NCI-H526 treated with DMSO at 0.1 percent for 48 hours (cell line): ENCODE measurements at regions not wholly inside any gene's neighbourhood (a gene's known extent, or its start where the extent isn't known, plus 50 kb on each side); places are given as distances from the start of the nearest gene placed in this dataset.

Source experiments
- DNase-seq: peaks from one replicate; lab custom pipeline; 2025; lab: John Stamatoyannopoulos, UW

DNA sequence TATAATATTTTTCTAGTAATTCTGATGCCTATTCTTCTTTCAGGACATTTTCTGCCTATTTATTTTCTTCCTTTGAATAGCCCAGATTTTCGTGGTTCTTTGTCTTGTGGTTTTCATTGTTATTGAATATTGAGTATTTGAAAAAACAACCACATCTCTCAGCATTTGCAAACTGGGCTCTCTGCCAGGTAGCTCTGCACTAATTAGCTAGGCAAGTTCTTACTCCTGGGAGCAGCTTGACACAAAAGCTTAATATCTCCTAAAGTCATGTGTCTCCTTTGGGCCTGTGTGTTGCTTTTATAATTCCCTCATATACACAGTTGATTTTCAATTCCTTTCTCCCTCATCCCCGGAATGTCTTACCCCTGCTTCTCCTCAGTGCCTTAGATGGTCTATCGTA lies 413.5 kb upstream of the GRIA3 start:
- no peak for DNase-seq

- no peak for DNase-seq
Observed at GRCh38 chrX:122771933-122772332, 412.1 kb upstream of the GRIA3 start.

GRCh38 chrX:122777766-122778165 lies 406.3 kb upstream of the GRIA3 start:
- no peak for DNase-seq

DNA sequence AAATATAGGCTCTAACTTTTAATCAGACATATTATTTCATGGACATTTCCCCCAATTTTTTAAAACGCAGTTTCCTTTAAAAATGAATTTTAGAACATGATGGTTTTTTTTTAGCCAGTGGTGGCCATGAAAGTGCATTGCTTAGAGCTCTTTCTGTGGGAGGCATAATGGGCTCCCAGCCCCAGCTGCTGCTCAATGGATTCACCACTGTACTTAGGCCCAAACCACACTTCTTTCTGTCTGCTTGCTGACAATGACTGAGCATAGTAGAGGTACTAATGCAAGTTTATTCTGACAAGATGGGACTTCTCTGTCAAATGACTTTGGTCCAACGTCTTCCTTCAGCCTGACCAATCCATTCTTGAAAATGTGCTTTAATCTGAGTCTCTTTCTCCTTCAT lies 400.2 kb upstream of the GRIA3 start:
- no peak for DNase-seq

DNA sequence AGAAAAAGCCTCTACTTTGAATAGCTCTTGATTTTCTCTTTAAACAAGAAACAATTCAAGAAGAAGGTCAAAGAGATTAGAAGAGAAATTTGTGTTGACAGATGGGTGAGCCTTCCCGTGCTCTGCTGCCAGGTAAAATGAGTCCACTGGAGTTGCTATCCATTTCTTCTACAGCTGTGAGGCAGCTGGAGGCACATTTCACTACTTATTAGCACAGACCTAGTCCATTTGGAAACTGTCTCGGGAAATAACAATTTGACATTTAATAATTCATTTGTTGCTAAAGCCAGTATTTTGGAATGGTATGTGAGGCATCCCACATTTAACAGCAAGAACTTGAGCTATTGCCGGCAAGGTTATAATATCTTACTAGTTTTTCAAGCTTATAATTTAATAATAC lies 396.8 kb upstream of the GRIA3 start:
- no peak for DNase-seq

DNA sequence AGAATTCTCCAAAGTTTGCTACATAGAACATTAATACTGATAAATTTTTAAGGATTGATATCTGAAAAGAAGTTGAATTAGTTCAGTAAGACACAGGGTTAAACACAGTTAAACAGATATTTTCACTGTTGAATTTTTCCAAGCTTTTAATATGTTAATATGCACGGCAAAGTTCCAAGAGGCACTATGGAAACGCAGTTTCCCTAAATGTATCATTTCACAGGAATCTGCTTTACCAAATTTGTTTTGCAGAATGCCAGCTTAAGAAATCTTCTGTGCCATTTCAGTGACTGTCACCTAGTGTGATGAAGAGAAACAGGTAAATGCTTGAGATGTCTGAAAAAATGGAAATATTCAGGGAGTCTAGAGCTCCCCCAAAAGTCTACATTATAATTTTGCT lies 395.9 kb upstream of the GRIA3 start:
- DNase-seq = no peak

DNA sequence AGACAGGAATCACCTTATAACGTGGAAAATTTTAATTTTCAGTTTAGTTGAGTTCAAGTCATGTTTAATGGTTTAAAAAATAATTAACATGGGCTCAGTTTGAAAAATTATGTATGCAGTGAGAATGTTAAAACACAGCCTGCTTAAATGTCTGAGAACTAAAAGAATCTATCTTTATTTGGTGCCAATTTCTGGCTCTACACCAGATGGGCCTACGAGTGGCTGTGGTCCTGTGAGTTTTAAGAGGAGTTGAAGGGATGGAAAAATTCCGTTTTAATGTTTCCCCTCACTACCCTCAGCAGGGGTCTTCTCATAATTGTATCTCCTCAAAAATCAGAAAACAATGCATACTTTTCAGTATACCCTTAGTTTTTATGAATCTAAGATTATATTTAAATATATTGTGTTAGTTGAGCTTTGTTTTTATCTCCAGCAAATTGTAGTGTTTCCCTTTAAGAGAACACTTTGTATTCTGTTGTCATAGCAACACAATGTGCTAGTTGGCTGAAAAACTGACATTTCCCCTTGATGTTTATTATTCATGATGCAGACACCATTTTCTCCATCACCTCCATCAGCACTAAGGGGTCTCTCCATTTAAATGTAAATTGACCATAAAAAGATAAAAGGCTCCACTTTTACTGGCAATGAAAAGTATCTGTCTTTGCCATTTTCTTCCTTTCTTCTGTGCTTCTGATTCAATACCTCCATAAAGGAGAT lies 393.5 kb upstream of the GRIA3 start:
- no peak for DNase-seq

DNA sequence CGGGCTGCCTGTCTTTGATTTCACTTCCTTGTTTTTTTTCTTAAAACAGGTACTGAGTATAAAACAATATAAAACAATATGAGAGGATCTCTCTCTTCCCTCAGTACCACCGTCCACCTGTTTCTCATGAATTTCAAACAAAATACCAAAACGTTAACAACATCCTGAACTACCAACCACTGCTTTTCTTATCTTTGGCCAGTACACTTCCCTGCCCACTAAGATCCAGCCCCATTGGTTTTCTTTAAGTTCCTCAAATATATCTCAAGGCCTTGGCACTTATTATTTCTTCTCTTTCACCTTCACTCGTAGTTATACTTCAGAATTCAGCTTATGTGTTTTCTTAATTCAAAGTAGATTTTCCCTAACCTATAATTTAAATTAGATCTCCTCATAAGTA lies 370.2 kb upstream of the GRIA3 start:
- DNase-seq = no peak

DNA sequence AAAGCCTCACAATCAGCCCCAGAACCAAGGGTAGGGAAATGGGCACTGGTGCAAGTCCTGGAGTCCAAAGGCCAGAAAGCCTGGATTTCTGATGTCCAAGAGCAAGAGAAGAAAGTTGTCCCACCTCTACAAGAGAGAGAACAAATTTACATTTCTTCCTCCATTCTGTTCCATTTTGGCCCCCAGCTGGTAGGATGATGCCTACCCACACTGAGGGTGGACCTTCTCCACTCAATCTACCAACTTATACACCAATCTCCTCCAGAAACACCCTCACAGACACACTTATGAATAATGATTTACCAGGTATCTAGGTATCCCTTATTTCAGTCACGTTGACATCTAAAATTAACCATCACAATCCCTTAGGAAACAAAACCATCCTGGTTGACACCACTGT lies 367.8 kb upstream of the GRIA3 start:
- no peak for DNase-seq

- no peak for DNase-seq
Observed at GRCh38 chrX:122817321-122817955, 366.6 kb upstream of the GRIA3 start.

GRCh38 chrX:122818068-122818467 lies 366.0 kb upstream of the GRIA3 start:
- no peak for DNase-seq

- DNase-seq = no peak
Observed at GRCh38 chrX:122833230-122833629, 350.8 kb upstream of the GRIA3 start.

DNA sequence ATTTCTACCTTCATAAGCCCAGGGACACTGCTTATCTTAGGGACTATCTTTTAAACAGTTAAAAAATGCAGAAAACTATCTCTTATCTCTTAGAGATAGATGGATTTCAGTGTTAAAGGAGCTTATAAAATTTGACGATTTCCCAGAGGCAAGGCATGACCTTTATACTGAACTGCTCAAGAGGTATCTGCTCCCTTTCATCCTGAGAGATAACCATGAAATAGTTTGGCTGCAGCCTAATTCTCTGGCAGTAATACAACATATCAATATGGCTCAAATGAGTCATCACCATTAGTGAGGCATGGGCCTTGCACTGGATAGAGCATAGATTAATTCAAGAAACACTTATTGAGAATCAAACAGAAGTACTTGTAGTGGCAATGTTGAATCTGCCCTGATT lies 348.2 kb upstream of the GRIA3 start:
- no peak for DNase-seq

DNA sequence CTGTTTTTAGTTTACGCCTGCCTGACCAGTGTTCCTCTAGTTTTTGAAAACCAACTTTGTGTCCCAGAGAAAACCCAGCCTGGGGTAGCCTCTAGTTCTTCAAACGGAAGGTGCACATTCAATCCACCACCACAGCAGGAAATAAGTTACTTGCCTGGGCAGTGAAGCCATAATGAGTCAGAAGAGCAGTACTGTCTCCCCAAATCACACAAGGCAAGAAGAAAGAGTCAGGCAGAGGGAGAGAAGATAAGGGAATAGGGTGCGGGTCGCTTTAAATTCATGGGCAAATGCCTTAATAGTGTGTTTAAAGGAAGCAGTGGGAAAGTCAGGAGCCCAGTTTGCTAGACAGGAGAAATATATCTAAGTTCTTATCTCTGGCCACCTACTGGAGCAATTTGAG lies 333.8 kb upstream of the GRIA3 start:
- no peak for DNase-seq

DNA sequence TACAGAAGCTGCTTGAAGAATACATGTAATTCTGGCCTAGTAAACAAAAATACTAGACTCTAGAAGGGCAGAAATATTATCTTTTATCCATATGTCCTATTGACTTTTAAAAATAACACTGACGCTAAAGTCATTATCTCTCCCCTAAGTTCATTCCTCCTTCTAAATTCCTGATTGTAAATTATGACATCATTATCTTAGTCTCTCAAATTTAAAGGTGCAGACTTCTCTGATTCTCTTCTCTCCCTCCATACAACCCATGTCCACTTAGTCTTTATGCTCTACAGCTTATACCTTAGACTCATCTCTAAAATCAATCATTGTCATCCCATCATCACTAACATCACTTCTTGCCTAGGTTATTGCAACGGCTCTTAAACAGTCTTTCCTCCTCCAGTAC lies 327.9 kb upstream of the GRIA3 start:
- DNase-seq = no peak

GRCh38 chrX:122857734-122858133 lies 326.3 kb upstream of the GRIA3 start:
- no peak for DNase-seq

GRCh38 chrX:122863067-122863466 lies 321.0 kb upstream of the GRIA3 start:
- DNase-seq = no peak

DNA sequence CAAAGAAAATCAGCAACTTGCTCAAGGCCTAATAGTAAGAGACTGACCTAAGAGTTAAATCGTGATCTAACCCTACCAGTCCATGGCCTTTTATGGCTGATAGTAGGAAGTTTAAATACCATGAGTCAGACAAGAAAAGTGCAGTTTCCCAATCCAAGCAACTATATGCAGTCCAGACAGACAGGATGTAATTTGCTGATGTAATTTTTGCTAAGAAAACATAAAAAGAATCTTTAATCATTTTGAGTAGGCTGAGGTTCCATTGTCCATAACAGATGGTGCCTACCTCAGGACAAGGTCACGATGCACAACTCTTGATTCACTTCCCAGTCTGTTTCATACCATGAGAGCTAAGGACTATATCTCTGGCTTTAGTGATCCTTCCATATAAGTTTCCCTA lies 317.5 kb upstream of the GRIA3 start:
- DNase-seq = no peak

GRCh38 chrX:122868631-122869030 lies 315.4 kb upstream of the GRIA3 start:
- no peak for DNase-seq

DNA sequence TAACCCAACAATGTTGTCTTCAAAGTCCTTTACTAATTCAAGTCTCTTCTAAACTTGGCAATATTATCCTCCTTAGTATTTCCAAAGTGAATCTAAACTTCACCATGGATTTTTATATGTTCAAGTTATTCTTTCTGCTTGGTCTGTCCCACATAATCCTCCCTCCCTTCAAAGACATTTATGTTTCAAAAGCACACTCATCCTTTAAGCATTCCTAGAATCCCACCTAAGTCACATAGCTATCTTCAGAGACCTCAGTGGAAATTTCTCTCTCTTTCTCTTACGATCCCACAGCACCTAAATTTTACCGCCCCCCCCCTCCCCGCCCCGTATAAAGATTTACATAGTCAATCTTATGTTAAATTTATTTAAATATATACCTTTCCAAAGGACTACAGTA lies 314.9 kb upstream of the GRIA3 start:
- no peak for DNase-seq

- DNase-seq = no peak
Observed at GRCh38 chrX:122878269-122878668, 305.8 kb upstream of the GRIA3 start.

GRCh38 chrX:122880952-122881351 lies 303.1 kb upstream of the GRIA3 start:
- no peak for DNase-seq

- DNase-seq = no peak
Observed at GRCh38 chrX:122890729-122891128, 293.3 kb upstream of the GRIA3 start.

DNA sequence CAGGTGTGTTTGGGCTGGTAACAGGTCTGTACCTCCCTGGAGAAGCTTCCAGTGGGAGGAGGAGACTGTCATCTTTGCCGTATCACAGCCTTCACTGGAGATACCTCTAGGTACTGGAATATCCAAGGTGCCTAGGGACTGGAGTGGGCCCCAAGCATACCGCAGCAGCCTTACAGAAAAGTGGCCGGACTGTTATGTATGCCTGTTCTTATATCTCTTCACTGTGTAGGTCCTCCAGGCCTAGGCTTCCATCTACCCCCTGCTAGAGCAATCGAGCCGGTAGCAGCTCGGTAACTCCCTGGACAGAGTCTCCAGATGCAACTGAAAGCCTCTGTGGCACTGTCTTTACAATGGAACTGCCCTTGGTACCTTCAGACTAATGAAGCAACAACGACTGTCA lies 277.4 kb upstream of the GRIA3 start:
- no peak for DNase-seq
